ENCODE measurements at regions not wholly inside any gene's neighbourhood (a gene's known extent, or its start where the extent isn't known, plus 50 kb on each side); places are given as distances from the start of the nearest gene placed in this dataset.
"Not testable (repeated sequence)": the region's sequence is repeated elsewhere in the genome, so short reads cannot be mapped to it uniquely, and the experiment has no call there.

DNA sequence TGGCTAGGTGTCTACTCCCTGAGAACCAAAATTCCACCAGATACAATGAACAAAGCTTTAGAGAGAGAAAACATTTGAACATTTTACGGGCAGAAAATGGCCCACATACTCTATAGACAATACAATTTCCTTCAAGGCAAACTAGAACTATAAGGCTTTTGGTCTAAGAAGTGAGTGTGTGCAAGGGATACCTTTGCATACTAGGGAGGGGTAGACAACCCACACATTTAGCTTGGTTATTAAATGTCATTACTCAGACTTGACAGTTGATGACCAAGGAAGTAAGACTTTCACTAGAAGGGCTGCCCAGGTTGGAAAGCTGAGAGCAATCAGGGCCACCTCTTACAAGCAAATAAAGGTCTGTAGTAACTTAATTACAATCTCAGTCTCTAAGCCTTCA lies 64.0 kb upstream of the PLEKHM1 start:
- DNase-seq (ENCODE audit: low spot score) = not testable (repeated sequence)

GRCh38 chr17:45558821-45559220 lies 68.3 kb upstream of the PLEKHM1 start:
- not testable (repeated sequence) for DNase-seq (ENCODE audit: low spot score)

DNA sequence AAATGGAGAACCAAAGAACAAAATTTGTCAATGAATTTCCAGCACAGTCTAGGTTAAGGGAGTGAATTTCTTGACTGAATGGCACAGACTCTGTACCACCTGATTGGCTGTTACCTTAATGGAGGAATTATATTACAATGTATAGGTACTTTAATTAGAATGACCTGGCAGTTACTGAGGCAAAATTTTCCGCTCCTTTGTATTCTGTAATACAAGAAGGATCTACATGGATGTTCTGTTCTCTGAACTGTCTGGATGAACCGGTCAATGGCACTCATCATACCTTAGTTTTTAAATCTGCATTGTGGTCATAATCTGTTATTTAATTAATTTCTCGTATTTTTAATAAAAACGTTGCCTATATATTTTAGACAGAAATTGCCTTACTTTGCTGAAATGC lies 72.3 kb upstream of the PLEKHM1 start:
- not testable (repeated sequence) for DNase-seq (ENCODE audit: low spot score)

DNA sequence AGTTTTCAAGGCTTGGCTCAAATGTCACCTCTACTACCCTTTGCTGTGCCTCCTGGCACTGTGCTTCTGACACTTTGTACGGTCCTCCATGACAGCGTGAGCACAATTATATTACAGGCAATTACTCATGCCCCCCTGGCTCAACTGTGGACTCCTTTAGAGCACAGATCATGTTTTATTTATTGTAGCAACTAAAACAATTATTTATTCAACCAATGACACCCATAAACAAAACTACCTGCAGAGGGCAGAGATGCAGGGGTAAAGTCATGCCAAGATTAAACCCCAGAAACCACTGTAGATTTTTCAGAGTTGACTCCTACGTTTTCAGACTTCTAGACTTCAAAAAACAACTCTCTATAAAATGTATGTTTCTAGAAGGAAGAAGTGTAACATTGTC lies 72.8 kb upstream of the PLEKHM1 start:
- not testable (repeated sequence) for DNase-seq (ENCODE audit: low spot score)

GRCh38 chr17:45568275-45568674 lies 77.8 kb upstream of the PLEKHM1 start:
- not testable (repeated sequence) for DNase-seq (ENCODE audit: low spot score)

- DNase-seq (ENCODE audit: low spot score) = not testable (repeated sequence)
These were observed 82.8 kb upstream of the PLEKHM1 start for GRCh38 chr17:45573326-45573725.

- no peak for DNase-seq (ENCODE audit: low spot score)
These were observed 83.6 kb upstream of the PLEKHM1 start for GRCh38 chr17:45573924-45574770.

DNA sequence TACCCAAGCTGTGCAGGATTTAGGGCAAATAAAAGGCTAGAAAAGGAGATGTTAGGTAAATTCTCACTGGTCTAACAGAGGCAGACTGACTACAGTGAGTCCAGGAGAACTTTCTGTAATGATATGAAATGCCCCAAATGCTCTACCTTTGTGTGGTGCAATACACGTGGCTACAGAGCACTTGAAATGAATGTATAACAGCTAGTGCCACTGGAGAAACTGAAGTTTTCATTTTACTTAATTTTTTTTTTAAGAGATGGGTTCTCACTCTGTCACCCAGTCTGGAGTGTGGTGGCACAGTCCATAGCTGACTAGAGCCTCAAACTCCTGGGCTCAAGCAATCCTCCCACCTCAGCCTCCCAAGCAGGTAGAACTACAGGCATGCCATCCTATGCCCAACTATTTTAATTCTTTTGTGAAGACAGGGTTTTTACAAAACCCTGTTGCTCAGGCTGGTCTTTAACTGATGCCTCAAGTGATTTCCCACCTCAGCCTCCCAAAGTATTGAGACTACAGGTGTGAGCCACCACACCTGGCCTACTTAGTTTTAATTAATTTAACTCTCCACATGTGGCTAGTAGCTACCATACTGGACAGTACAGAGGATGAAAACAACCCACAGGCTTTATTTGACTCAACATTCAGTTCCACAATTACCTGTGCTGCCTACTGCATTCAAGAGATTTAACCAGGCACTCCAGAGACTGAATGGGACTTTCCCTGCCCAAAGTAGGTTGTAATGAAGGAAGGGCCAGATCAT lies 84.8 kb upstream of the PLEKHM1 start:
- no peak for DNase-seq (ENCODE audit: low spot score)

DNA sequence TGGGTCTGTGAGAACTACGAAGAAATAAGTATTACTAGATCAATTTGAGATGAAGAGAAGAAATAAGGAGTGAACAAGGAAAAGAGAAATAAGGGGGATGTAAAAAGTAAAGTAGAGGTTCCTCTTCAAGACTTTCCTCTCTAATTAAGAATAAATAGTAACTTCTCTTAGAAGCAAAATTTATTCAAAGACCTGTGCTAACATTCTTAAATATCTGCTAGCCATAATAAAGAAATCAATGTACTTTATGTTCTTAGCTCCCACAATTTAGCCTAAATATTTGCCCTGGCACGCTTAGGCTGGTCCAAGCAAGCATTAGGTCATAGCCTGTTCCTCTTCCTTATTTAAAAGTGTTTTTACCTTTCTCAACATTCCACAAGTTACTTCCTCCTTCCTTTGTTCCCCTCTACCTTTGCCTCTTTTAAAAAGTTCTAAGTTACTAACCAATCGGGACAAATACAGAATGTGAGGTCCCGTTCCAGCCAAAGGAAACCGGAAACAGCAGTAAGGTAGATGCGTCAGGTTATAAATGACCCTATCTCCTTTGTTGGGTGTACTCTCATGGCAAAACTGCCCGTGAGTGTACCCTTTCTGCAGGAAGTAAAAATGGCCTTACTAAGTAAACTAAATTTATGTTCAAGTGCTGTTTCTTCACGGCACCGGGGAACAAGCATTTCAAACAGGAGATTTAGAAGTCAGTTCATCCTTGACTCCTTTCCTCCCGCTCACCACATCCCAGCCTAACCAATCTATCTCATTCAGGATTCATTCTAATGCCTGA lies 86.2 kb upstream of the PLEKHM1 start:
- not testable (repeated sequence) for DNase-seq (ENCODE audit: low spot score)

- DNase-seq (ENCODE audit: low spot score) = no peak
These were observed 87.2 kb upstream of the PLEKHM1 start for GRCh38 chr17:45577571-45578279.

DNA sequence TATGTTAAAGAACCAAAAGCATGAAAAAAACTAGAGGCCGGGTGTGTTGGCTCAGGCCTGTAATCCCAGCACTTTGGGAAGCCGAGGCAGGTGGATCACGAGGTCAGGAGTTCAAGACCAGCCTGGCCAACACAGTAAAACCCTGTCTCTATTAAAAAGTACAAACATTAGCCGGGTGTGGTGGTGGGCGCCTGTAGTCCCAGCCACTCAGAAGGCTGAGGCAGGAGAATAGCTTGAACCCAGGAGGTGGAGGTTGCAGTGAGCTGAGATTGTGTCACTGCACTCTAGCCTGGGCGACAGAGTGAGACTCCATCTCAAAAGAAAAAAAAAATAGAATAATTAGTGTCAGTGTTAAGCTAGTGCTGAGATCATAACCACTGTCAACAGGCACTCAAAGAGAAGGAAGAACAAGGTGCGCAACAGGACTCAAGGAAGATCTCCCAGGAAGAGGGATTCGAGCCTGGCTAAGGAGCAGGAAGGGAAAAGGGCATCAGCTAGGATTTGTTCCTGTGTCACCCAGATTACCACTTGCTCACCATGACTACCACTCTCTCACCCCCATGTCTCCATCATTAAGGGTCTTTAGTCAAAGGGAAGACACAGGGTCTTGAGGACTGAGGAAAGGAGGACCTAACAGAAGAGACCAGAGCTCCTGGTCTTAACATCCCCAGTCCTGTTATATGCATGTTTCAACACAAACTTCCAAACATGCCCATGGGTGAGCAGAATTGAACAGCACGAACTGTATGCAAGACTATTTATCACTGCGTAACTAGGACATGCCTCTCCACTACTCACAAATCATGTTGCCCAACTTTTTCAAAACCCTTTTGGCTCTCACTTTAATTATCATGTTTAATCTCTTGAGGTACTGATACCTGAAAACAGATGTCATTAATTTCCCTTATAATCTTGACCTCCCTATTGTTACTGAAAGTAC lies 88.3 kb upstream of the PLEKHM1 start:
- DNase-seq (ENCODE audit: low spot score) = no peak

DNA sequence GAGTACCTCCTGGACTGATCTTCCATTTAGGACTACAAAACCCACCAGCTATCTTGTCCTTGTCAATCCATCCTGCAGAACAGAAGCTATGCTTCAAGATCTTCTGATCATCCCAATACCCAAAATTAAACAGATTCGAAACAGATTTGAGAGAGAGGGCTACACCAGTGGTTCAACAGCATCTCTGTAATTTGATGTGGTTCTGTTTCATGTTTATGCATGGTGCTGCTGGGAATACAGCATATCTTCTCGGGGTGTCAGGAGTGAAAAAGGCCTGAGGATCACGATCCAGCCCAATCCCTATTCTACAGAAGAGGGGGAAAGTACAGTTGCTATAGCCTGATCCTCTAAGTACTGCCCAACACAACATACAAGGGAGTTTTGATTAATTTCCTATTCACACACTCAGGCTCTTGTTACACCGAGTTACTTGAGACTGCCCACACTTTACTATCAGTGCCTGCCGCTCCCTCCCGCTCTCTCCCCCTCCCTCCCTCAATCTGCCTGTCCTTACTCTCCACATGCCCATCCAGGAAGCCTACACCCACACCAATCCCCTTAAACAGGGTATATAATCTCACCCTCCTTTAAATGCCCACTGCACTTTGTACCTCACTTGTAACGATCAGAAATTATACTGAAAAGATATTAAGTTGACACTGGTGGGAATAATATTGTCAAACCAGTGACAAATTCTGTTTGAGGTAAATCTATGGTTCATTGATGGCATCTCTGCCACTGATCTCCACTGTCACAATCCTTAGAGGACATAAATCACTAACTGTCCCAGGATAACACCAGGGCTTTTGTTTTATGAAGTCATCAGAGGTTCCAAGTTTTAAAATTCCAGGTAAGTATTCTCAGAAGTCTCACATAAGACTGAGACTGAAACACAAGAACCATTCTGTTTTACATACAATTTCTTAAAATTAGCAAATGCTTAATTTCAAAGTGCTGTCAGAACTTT lies 89.3 kb upstream of the PLEKHM1 start:
- DNase-seq (ENCODE audit: low spot score) = no peak

DNA sequence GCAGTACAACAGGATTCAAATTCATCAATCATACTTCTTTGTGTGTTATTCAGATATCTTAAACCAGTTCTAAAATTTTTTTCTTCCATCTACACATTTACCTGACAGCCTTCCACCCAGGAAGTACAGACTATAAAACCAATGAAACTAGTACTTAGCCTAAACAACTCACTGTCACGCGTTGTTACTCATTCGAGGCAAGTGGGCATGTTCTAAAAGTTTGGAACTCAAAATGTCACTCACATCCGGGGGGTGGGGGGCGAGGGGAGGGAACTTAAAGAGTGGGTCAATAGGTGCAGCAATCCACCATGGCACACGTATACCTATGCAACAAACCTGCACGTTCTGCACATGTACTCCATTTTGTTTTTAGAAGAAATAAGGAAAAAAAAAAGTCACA lies 90.4 kb upstream of the PLEKHM1 start:
- no peak for DNase-seq (ENCODE audit: low spot score)

DNA sequence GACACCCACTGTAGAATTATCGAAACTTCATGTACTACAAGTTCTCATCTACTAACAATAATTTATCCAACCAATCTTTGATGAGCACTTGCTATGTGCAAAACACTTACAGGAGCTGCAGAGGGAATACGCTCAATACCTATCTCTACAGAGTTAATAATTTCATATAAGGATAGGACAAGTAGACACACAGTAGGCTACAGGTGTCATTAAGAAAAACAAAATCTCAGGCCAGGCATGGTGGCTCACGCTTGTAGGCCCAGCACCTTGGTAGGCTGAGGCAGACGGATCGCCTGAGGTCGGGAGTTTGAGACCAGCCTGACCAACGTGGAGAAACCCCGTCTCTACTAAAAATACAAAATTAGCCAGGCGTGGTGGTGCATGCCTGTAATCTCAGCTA lies 91.3 kb upstream of the PLEKHM1 start:
- DNase-seq (ENCODE audit: low spot score) = no peak

GRCh38 chr17:45584092-45585036 lies 93.8 kb upstream of the PLEKHM1 start:
- peak; percentile 85 for DNase-seq (ENCODE audit: low spot score)

DNA sequence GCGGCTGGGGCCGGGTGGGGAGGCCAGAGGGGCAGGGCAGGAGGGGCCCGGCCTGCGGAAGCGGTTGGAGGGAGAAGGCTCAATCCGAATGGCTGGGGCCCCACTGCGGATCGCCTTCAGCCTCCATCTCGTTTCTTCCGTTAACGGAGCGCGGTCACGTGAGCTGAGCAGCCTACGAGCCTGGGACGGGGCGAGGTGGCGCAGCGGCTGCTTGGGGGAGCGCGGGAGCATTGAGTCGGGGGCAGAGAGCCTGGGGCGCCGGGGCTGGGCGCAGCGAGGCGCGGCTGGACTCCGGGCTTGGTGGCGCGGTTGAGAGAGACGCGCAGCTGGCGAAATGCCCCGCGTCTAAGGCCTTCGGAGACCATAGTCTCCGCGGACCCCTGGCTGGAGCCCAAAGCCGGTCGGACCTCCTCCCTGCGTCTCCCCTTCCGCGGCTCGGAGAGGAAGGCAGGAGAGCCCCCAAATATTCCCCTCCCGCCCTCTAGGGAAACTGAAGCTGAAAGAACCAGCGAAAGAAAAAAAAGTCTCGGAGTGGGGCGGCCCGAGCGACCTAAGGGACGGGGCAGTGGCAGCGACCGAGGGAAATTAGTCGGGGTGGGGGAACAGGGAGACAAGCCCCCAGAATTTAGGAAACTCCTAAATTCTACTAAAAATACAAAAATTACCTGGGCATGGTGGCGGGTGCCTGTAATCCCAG lies 94.7 kb upstream of the PLEKHM1 start:
- DNase-seq (ENCODE audit: low spot score) = peak; percentile 90

DNA sequence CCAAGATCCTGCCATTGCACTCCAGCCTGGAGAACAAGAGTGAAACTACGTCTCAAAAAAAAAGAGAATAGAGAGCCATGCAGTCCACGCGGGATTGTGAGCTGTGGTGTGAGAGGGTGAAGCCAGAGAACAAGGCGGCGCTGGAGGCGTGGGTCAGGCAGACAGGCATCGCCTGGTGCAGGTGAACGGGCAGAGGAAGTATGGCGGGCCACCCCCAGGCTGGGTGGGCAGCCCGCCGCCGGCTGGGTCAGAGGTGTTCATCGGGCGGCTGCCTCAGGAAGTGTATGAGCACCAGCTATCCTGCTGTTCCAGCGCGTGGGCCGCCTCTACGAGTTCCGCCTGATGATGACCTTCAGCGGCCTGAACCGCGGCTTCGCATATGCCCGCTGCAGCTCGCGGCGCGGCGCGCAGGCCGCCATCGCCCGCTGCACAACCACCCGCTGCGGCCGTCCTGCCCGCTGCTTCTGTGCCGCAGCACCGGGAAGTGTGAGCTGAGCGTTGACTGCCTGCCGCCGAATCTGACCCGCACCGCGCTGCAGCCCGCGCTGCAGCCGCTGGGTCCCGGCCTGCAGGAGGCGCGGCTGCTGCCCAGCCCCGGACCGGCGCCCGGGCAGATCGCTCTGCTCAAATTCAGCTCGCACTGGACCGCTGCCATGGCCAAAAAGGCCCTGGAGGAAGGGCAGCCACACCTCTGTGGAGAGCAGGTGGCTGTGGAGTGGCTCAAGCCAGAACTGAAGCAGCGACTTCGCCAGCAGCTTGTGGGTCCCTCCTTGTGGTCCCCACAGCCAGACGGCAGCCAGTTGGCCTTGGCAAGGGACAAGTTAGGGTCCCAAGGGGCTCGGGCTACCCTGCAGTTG lies 95.5 kb upstream of the PLEKHM1 start:
- not testable (repeated sequence) for DNase-seq (ENCODE audit: low spot score)
